ENCODE measurements at regions not wholly inside any gene's neighbourhood (a gene's known extent, or its start where the extent isn't known, plus 50 kb on each side); places are given as distances from the start of the nearest gene placed in this dataset.

DNA sequence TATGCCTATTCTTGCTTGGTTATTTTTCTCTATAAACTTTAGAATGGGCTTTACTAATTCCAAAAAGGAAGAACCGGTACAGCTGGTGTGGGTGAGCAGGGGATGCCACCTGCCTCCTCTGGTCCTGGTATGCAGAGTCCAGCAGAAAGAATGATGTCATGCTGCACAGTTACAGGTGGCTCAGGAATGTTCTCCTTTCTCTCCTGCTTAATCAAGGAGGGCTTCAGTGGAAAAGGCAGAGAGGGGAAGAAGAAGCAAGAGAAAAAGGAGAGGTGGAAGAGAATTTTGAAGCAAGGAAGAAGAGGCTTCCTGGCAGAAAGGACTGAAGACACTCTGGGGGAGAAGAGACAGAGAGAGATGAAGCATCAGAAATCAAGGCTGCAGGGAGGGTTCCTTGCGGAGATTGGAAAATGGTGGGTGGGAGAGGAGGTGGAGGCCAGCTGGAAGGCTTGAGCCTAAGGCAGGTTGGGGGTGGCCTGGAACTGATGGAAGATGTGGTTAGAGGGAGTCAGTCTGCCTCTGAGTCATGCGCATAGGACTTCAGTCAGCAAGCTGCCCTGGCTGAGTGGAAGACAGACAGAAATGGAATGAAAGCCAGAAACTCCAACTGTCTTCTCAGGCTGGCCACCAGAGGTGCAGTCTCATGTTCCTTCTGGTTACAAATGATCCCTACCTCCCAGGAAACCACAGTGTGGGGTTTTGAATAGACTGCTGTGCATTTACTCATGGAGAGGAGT lies 64.6 kb upstream of the CRHR1 start:
- TF ChIP-seq, protein P1, sequence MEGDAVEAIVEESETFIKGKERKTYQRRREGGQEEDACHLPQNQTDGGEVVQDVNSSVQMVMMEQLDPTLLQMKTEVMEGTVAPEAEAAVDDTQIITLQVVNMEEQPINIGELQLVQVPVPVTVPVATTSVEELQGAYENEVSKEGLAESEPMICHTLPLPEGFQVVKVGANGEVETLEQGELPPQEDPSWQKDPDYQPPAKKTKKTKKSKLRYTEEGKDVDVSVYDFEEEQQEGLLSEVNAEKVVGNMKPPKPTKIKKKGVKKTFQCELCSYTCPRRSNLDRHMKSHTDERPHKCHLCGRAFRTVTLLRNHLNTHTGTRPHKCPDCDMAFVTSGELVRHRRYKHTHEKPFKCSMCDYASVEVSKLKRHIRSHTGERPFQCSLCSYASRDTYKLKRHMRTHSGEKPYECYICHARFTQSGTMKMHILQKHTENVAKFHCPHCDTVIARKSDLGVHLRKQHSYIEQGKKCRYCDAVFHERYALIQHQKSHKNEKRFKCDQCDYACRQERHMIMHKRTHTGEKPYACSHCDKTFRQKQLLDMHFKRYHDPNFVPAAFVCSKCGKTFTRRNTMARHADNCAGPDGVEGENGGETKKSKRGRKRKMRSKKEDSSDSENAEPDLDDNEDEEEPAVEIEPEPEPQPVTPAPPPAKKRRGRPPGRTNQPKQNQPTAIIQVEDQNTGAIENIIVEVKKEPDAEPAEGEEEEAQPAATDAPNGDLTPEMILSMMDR (IDR thresholded peaks at IDR 0.05; ENCODE audit: unreplicated experiment in 3 of 3): peak; percentile 11 to 38 (median 25)
- Mint-ChIP-seq H3K9me3 (peaks cover 3% of the 10 kb centered on the region), H3K4me1 (no peaks in the 10 kb centered on the region)

DNA sequence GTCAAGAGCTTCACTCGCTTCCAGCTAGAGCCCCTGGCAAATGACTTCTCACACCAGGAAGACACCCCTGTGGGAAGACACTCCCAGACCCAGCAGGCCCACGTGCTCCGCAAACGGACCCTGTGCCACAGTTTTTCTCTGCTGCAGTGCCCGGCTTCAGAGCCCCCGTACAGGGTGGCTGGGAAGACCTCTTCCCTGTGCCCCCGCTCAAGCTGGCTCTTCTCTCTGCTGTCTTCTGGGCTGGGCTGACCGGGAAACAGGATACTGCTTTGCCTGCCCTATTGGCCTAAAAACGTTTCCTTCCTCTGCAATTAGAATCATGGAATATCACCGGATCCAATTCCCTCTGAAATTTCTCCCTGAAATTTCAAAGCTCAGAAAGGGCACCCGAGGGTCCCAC lies 63.7 kb upstream of the CRHR1 start:
- H3K27me3 Mint-ChIP-seq (ENCODE audit: low read depth): peaks cover 53% of the 10 kb centered on the region
- H3K36me3 Mint-ChIP-seq (ENCODE audit: low read depth): no peaks in the 10 kb centered on the region
- H3K9me3 Mint-ChIP-seq: peaks cover 5% of the 10 kb centered on the region
- no peak overlapping the region for H3K27ac Mint-ChIP-seq
- no peak overlapping the region for H3K4me3 Mint-ChIP-seq
- TF ChIP-seq, protein P1 (IDR thresholded peaks at IDR 0.05; ENCODE audit: unreplicated experiment in 3 of 3): no peak
- H3K4me1 Mint-ChIP-seq: no peaks in the 10 kb centered on the region

More for the DNA sequence above, 64.6 kb upstream of the CRHR1 start:
- no peak overlapping the region for H3K4me3 Mint-ChIP-seq
- no peak overlapping the region for H3K27ac Mint-ChIP-seq
- peaks cover 55% of the 10 kb centered on the region for H3K27me3 Mint-ChIP-seq (ENCODE audit: low read depth)
- no peaks in the 10 kb centered on the region for H3K36me3 Mint-ChIP-seq (ENCODE audit: low read depth)

DNA sequence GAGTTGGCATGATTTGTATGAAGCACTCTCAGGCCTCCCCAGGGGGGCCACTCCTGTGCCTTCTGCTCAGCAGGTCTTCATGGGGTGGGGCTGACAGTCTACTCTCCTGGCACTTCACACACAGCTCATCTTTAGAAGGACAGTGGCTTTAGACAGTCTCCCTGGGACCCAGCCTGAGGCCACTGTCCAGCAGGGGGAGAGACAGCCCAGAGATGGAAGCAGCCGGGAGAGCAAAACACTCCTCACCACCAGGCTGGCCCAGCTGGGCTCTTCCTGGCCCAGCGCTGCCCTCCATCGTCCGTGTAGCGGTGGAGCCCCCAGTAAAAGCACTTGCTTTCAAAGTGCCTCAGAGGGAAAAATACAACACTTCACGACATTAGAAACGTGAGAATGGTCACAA lies 62.0 kb upstream of the CRHR1 start:
- no peaks in the 10 kb centered on the region for H3K36me3 Mint-ChIP-seq (ENCODE audit: low read depth)
- H3K27ac Mint-ChIP-seq: no peak overlapping the region
- no peaks in the 10 kb centered on the region for H3K4me1 Mint-ChIP-seq
- TF ChIP-seq, protein P1 (IDR thresholded peaks at IDR 0.05; ENCODE audit: unreplicated experiment in 3 of 3): peak; percentile 17 to 41 (median 31)
- H3K27me3 Mint-ChIP-seq (ENCODE audit: low read depth): peaks cover 56% of the 10 kb centered on the region
- no peak overlapping the region for H3K4me3 Mint-ChIP-seq
- H3K9me3 Mint-ChIP-seq: peaks cover 10% of the 10 kb centered on the region

DNA sequence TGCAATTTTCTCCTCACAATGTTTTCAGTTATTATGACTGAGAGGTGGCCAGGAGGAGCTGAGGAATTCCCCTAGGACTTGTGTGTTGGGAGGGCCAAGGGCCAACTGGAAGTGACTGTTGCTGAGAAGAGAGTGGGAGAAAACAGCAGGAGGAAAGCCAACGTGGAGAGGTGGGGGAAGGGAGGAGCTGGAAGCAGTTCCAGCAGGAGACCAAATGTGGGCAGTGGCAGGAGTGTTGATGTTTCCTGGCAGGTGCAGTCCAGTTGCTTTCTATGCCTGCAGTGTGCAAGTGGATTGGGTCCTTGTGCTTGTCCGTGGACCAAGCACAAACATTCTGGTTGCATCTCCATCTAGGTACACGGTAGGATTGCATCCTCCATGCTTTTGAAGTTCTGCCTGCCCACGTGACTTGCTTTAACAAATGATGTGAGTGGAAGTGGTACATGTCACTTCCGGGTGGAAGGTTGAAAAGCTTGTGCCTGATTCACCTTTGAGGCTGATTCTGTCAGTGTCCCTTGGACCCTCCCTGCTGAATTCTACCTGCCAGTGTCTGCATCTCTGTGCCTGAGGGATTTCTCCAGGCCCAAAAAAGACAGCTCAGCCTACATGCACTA lies 54.7 kb upstream of the CRHR1 start:
- Mint-ChIP-seq H3K27me3 (ENCODE audit: low read depth) (peaks cover 29% of the 10 kb centered on the region), H3K4me1 (peaks cover 5% of the 10 kb centered on the region), H3K36me3 (ENCODE audit: low read depth) (no peaks in the 10 kb centered on the region), H3K9me3 (peaks cover 24% of the 10 kb centered on the region), H3K27ac (no peak overlapping the region), H3K4me3 (no peak overlapping the region)
- TF ChIP-seq, protein P1 (IDR thresholded peaks at IDR 0.05; ENCODE audit: unreplicated experiment in 3 of 3): no peak

DNA sequence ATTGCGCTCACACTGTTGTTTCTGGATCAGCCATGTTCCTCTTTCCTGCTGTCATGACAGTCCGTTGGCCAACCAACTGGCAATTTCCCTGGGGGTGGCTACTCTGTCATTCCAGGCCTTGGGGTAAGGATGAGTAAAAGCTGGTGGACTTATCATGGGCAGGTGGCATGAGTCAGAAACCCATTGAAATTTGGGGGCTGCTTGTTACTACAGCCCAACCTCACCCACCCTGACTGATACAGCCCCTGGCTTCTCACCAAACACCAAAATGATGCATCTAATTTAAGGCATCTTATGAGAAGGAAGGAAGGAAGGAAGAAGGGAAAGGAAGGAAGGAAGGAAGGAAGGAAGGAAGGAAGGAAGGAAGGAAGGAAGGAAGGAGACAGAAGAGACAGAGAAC lies 53.9 kb upstream of the CRHR1 start:
- Mint-ChIP-seq H3K27ac (no peak overlapping the region), H3K27me3 (ENCODE audit: low read depth) (peaks cover 27% of the 10 kb centered on the region), H3K4me3 (no peak overlapping the region), H3K9me3 (peaks cover 24% of the 10 kb centered on the region), H3K36me3 (ENCODE audit: low read depth) (no peaks in the 10 kb centered on the region), H3K4me1 (peaks cover 5% of the 10 kb centered on the region)
- TF ChIP-seq, protein P1 (IDR thresholded peaks at IDR 0.05; ENCODE audit: unreplicated experiment in 3 of 3): no peak

DNA sequence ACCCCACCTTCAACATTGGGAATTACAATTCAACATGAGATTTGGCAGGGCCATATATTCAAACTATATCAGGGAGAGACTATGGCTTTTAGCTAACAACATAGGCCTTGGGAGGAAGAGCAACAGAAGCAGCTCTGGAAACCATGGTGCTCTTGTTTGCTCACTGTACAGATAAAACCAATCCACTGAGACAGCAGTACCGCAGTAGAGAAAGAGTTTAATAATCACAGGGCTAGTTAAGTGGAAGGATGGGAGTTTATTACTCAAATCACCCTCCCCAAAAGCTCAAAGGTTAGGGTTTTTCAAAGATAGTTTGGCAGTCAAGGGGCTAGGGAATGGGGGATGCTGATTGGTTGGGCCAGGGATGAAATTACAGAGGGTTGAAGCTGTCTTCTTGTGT lies 52.7 kb upstream of the CRHR1 start:
- peaks cover 5% of the 10 kb centered on the region for H3K4me1 Mint-ChIP-seq
- no peak overlapping the region for H3K4me3 Mint-ChIP-seq
- no peak overlapping the region for H3K27ac Mint-ChIP-seq
- TF ChIP-seq, protein P1 (IDR thresholded peaks at IDR 0.05; ENCODE audit: unreplicated experiment in 3 of 3): no peak
- H3K9me3 Mint-ChIP-seq: peaks cover 17% of the 10 kb centered on the region
- peaks cover 16% of the 10 kb centered on the region for H3K27me3 Mint-ChIP-seq (ENCODE audit: low read depth)
- H3K36me3 Mint-ChIP-seq (ENCODE audit: low read depth): no peaks in the 10 kb centered on the region
